Spleen (tissue), 7 donors: ENCODE measurements at regions not wholly inside any gene's neighbourhood (a gene's known extent, or its start where the extent isn't known, plus 50 kb on each side); places are given as distances from the start of the nearest gene placed in this dataset.

Experiments
- POLR2A ChIP-seq, 3 donors: fragments of 450-650 bp; IDR thresholded peaks; one replicate each; pipeline ENCODE4 v1.5.1; 2017; ENCODE audit warnings: antibody characterized with exemption in 3 of 3, mild to moderate bottlenecking in 1 of 3
- POLR2AphosphoS5 ChIP-seq, 3 donors: sonication (generic); formaldehyde crosslinking; IDR thresholded peaks; one replicate each; pipeline ENCODE4 v1.5.1; 2017; ENCODE audit warnings: antibody characterized with exemption in 3 of 3
- TF ChIP-seq, protein P1 (sequence below), 11 experiments: fragments of 200-600 bp in 7 of 11; fragments of 450-650 bp in 4 of 11; sonication (generic) in 4 of 11; IDR thresholded peaks in 8 of 11; conservative IDR thresholded peaks in 3 of 11; 1 replicate in 7 of 11; 2 replicates in 4 of 11; pipeline versions ENCODE4 v1.4.0 to v1.8.0; 2016 to 2021; ENCODE audit warnings: antibody characterized with exemption in 11 of 11, inconsistent platforms in 4 of 11, mild to moderate bottlenecking in 1 of 11
- donor health status: DM: no; HTN: no; CAD: no; lungs with moderate emphysema.
- donor health status: DM: no; HTN: no; CAD: no.
- donor health status: DM: no; HTN: no; CAD: no.

DNA sequence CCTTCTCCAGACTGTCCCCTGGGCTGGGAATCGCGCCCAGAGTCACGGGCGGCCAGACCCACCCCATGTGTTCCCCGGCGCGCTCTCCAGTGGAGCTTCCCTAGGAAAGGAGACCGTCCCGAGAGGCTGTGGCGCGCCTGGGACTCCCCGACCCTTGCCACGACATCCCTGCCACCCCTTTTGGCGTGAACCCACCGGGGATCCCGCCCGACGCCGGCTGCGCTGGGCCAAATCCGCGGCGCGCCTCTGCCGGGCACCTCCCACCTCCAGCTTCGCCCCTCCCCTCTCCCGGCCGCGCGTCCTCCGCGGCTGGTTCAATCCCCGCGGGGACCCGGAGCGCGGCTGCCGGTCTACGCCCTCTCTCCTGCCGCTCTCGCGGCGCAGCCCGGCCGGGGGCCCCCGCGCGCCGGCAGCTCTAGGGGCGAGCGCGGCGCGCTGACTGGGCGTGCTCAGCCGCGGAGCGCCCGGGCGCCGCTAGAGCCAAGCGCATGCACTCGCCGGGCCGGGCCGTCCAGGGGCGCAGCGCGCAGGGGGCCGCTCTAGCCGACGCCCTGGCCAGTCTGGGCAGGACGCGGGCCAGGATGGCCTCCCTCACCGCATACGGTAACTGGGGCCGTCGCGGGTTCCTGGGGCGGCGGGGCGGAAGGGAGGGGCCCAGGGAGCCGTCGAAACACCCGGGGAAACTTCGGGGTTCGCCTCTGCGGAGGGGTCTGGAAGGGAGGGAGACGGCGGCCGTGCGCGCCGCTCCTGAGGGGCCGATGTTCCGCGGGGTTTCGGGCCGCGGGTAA is 77.4 kb upstream of the ANO4 start:
- TF ChIP-seq, protein P1, sequence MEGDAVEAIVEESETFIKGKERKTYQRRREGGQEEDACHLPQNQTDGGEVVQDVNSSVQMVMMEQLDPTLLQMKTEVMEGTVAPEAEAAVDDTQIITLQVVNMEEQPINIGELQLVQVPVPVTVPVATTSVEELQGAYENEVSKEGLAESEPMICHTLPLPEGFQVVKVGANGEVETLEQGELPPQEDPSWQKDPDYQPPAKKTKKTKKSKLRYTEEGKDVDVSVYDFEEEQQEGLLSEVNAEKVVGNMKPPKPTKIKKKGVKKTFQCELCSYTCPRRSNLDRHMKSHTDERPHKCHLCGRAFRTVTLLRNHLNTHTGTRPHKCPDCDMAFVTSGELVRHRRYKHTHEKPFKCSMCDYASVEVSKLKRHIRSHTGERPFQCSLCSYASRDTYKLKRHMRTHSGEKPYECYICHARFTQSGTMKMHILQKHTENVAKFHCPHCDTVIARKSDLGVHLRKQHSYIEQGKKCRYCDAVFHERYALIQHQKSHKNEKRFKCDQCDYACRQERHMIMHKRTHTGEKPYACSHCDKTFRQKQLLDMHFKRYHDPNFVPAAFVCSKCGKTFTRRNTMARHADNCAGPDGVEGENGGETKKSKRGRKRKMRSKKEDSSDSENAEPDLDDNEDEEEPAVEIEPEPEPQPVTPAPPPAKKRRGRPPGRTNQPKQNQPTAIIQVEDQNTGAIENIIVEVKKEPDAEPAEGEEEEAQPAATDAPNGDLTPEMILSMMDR (IDR thresholded peaks at IDR 0.05 in 8 of 11, conservative IDR thresholded peaks at IDR 0.05 in 3 of 11) = no peak
- no peak for TF ChIP-seq POLR2A (IDR thresholded peaks at IDR 0.05)
- no peak for TF ChIP-seq POLR2AphosphoS5 (IDR thresholded peaks at IDR 0.05)
